C4-2B (cell line): ENCODE measurements at regions not wholly inside any gene's neighbourhood (a gene's known extent, or its start where the extent isn't known, plus 50 kb on each side); places are given as distances from the start of the nearest gene placed in this dataset.
"Not testable (repeated sequence)": the region's sequence is repeated elsewhere in the genome, so short reads cannot be mapped to it uniquely, and the experiment has no call there.

ENCODE experiments used
- ZFX ChIP-seq: fragments of 450-650 bp; IDR thresholded peaks from 2 replicates; pipeline ENCODE4 v1.6.1; 2017
- TF ChIP-seq, protein P1 (sequence below): fragments of 450-650 bp; conservative IDR thresholded peaks from 2 replicates; pipeline ENCODE4 v1.5.1; 2017; ENCODE audit warnings: mild to moderate bottlenecking

DNA sequence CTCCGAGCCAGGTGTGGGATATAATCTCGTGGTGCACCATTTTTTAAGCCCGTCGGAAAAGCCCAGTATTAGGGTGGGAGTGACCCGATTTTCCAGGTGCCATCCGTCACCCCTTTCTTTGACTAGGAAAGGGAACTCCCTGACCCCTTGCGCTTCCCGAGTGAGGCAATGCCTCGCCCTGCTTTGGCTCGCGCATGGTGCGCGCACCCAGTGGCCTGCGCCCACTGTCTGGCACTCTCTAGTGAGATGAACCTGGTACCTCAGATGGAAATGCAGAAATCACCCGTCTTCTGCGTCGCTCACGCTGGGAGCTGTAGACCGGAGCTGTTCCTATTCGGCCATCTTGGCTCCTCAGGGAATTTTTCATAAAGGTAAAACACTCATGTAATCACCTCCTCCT lies 63.9 kb downstream of the RWDD3 start:
- TF ChIP-seq, protein P1, sequence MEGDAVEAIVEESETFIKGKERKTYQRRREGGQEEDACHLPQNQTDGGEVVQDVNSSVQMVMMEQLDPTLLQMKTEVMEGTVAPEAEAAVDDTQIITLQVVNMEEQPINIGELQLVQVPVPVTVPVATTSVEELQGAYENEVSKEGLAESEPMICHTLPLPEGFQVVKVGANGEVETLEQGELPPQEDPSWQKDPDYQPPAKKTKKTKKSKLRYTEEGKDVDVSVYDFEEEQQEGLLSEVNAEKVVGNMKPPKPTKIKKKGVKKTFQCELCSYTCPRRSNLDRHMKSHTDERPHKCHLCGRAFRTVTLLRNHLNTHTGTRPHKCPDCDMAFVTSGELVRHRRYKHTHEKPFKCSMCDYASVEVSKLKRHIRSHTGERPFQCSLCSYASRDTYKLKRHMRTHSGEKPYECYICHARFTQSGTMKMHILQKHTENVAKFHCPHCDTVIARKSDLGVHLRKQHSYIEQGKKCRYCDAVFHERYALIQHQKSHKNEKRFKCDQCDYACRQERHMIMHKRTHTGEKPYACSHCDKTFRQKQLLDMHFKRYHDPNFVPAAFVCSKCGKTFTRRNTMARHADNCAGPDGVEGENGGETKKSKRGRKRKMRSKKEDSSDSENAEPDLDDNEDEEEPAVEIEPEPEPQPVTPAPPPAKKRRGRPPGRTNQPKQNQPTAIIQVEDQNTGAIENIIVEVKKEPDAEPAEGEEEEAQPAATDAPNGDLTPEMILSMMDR: not testable (repeated sequence)
- TF ChIP-seq ZFX: not testable (repeated sequence)
